GM12878 (cell line): ENCODE measurements at regions not wholly inside any gene's neighbourhood (a gene's known extent, or its start where the extent isn't known, plus 50 kb on each side); places are given as distances from the start of the nearest gene placed in this dataset.

ENCODE experiments used
- ATAC-seq: fragments of 200-7000 bp; cut with Tn5 transposase; 3 replicates; pipeline ENCODE4 v1.9.1; 2020; ENCODE audit warnings: mild to moderate bottlenecking, moderate library complexity
- BruUV-seq: library from RNA; stranded (reverse); fragments of 400-500 nt; replicated peaks from 2 replicates; lab custom pipeline; 2021; lab: Mats Ljungman, UMichigan
- CTCF ChIA-PET: fragments of 300-600 bp; sonication (Branson Sonifier 250); formaldehyde crosslinking; extraction: SDS; loops from one replicate; lab custom pipeline; 2021; ENCODE audit warnings: inconsistent platforms; lab: Yijun Ruan, JAX
- POLR2A ChIA-PET: fragments of 350-600 bp; formaldehyde crosslinking; extraction: SDS; loops from one replicate; lab custom pipeline; 2021; ENCODE audit warnings: inconsistent platforms; lab: Charles Lee
- RAD21 ChIA-PET: fragments of 300-600 bp; sonication (Branson Sonifier 250); formaldehyde crosslinking; loops from one replicate; lab custom pipeline; 2023; ENCODE audit warnings: antibody characterized with exemption; ENCODE audit not compliant: unreplicated experiment; lab: Charles Lee
- SMC1A ChIA-PET: fragments of 300-600 bp; sonication (Branson Sonifier 250); formaldehyde crosslinking; loops from one replicate; lab custom pipeline; 2023; ENCODE audit not compliant: unreplicated experiment, uncharacterized antibody; lab: Charles Lee
- DNase-seq: peaks from one replicate; pipeline ENCODE4 v3.0.0-alpha.2; 2011; ENCODE audit warnings: low read depth, low spot score
- FAIRE-seq: peaks from 3 replicates; lab custom pipeline; 2011; peaks lifted over from hg19 to GRCh38; lab: Jason Lieb, UNC
- H2AFZ ChIP-seq: 2 replicates; pipeline ENCODE4 v1.6.0; 2011; ENCODE audit warnings: low read depth, low read length, control low read depth; ENCODE audit not compliant: control insufficient read depth
- H3K27ac ChIP-seq: 2 replicates; pipeline ENCODE4 v1.5.1; 2011; ENCODE audit warnings: control low read depth; ENCODE audit not compliant: control insufficient read depth, insufficient read depth
- H3K27me3 ChIP-seq, 2 experiments: replicated peaks in 1 of 2; 2 replicates each; pipeline versions ENCODE4 v1.6.0 to v1.6.1; 2011; ENCODE audit warnings: low read length in 1 of 2; ENCODE audit not compliant: control insufficient read depth in 2 of 2, insufficient read depth in 2 of 2
- H3K36me3 ChIP-seq, 2 experiments: 2 replicates each; pipeline ENCODE4 v1.5.1; 2011; ENCODE audit warnings: low read length in 1 of 2; ENCODE audit not compliant: control insufficient read depth in 2 of 2, insufficient read depth in 2 of 2
- H3K4me1 ChIP-seq: 2 replicates; pipeline ENCODE4 v1.6.1; 2011; ENCODE audit warnings: mild to moderate bottlenecking, low read length, moderate library complexity, mixed read lengths; ENCODE audit not compliant: control insufficient read depth, insufficient read depth
- H3K4me2 ChIP-seq: 2 replicates; pipeline ENCODE4 v1.6.0; 2011; ENCODE audit warnings: control low read depth; ENCODE audit not compliant: control insufficient read depth, insufficient read depth
- H3K4me3 ChIP-seq: fragments of 200-600 bp; sonication (generic); 2 replicates; pipeline ENCODE4 v1.5.1; 2016
- H3K79me2 ChIP-seq: 2 replicates; pipeline ENCODE4 v1.6.0; 2011; ENCODE audit warnings: low read length; ENCODE audit not compliant: control insufficient read depth, insufficient read depth
- H3K9ac ChIP-seq: 2 replicates; pipeline ENCODE4 v1.8.0; 2011; ENCODE audit warnings: low read length, control low read depth, mixed read lengths; ENCODE audit not compliant: control insufficient read depth, insufficient read depth
- H3K9me3 ChIP-seq: replicated peaks from 3 replicates; pipeline ENCODE4 v1.5.1; 2011; ENCODE audit warnings: mild to moderate bottlenecking, low read length; ENCODE audit not compliant: control insufficient read depth, insufficient read depth
- H4K20me1 ChIP-seq: 2 replicates; pipeline ENCODE4 v1.6.0; 2011; ENCODE audit not compliant: control insufficient read depth, insufficient read depth
- IKZF1 ChIP-seq: fragments of 450-650 bp; conservative IDR thresholded peaks from 2 replicates; pipeline ENCODE4 v1.6.1; 2017; ENCODE audit warnings: antibody characterized with exemption, mild to moderate bottlenecking
- LARP7 ChIP-seq: fragments of 450-650 bp; IDR thresholded peaks from 2 replicates; pipeline ENCODE4 v1.6.1; 2017; ENCODE audit warnings: mild to moderate bottlenecking
- MEF2B ChIP-seq: fragments of 450-650 bp; IDR thresholded peaks from 2 replicates; pipeline ENCODE4 v1.6.1; 2018; ENCODE audit warnings: mild to moderate bottlenecking, moderate library complexity; ENCODE audit not compliant: partially characterized antibody, poor library complexity, severe bottlenecking
- MYC ChIP-seq: IDR thresholded peaks from 2 replicates; pipeline ENCODE4 v1.6.1; 2011; ENCODE audit warnings: mild to moderate bottlenecking, low read length, moderate library complexity, inconsistent platforms; ENCODE audit not compliant: insufficient read depth, insufficient replicate concordance, insufficient read length, severe bottlenecking
- NBN ChIP-seq: fragments of 450-650 bp; IDR thresholded peaks from 2 replicates; pipeline ENCODE4 v1.6.1; 2016
- NR2C2 ChIP-seq: IDR thresholded peaks from 2 replicates; pipeline ENCODE4 v1.6.1; 2011; ENCODE audit warnings: borderline replicate concordance, low read depth; ENCODE audit not compliant: control insufficient read depth, insufficient read length
- TARDBP ChIP-seq: IDR thresholded peaks from 2 replicates; pipeline ENCODE4 v1.6.1; 2016; ENCODE audit warnings: borderline replicate concordance
- WGBS: methylation state at CpG from one replicate; pipeline ENCODE4 v1.1.6; 2016; ENCODE audit warnings: low lambda C conversion rate; ENCODE audit not compliant: insufficient replicate concordance, insufficient coverage; ENCODE audit errors: missing lambda C conversion rate; 5-methylcytosine and 5-hydroxymethylcytosine counted together
- in situ Hi-C: fragments of 300-500 bp; cut with MboI; formaldehyde crosslinking; loops from 9 replicates; pipeline ENCODE4 v1.14.3; 2018; ENCODE audit warnings: mixed read lengths
- intact Hi-C: fragments of 100-400 bp; cut with micrococcal nuclease; formaldehyde crosslinking; loops from one replicate; pipeline ENCODE4 v1.14.2; 2022; ENCODE audit not compliant: unreplicated experiment

DNA sequence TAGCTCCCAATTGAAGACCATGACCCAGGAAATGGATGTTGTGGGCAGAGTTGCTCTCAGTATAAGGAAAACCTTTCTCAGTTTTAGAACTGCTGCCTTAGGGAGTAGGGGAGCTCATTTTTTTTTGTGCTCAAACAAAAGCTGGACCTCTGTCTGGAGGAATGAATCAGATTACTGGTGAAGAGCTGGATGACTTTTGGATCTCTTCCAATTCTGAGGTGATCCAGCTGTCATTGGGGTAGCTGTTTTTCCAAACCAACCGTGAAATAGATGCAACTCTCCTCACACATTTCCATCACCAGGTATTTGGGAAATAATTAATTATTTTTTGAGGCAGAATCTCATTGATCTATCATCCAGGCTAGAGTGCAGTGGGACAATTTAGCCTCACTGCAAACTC, 251.3 kb upstream of the PLET1 start (continued):
- TF ChIP-seq MEF2B: no peak
- no peak for TF ChIP-seq TARDBP
- TF ChIP-seq, all 136 proteins: peak for 0

DNA sequence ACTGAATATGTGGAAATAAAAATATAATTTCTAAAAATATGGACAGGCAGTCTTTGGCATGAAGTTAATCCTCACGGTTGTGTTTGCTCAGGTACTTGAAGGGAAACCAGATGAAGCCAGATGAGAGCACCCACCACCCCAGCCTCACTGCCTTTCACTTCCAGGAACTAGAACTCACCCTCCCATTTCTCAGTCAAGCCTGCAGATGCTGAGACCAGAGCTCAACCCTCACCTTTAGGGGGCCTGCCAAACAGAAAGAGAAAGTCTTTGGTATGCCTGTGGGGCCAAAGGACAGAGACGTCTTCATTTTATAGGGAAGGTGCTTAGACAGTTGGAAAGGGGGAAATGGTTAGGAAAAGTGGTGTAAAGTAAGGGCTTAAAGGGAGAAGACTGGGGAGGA, 252.8 kb upstream of the PLET1 start:
- TF ChIP-seq MYC (no peak), LARP7 (no peak), IKZF1 (no peak), NBN (no peak), NR2C2 (no peak)
- H3K4me2 ChIP-seq: no peak overlapping the region
- intact Hi-C loops: no loop called here

More for the DNA sequence above, 252.8 kb upstream of the PLET1 start:
- Histone ChIP-seq H3K27me3 (peaks cover 0 to 2% of the 10 kb centered on the region in 2 experiments; a peak in 1 of 4 replicates), H3K4me1 (peaks cover 3% of the 10 kb centered on the region; the same call in 1 of the 2 replicates), H3K9ac (no peak overlapping the region), H3K27ac (no peak overlapping the region), H3K4me3 (no peak overlapping the region), H4K20me1 (no peaks in the 10 kb centered on the region), H3K36me3 (no peaks in the 10 kb centered on the region), H3K9me3 (no peaks in the 10 kb centered on the region), H2AFZ (no peak overlapping the region; the same call in 1 of the 2 replicates), H3K79me2 (no peaks in the 10 kb centered on the region)
- WGBS: 3% methylated on average over 2 of the region's 2 CpGs
- ChIA-PET SMC1A (no interaction called here), RAD21 (no interaction called here), CTCF (no interaction called here), POLR2A (interaction anchor here (0.5 kb wide), 1 partner anchor 1685 kb away, joined by 4 read pairs; no protein-coding TSS in a partner anchor)
- no peak for ATAC-seq
- in situ Hi-C loops: no loop called here
- BruUV-seq: no TSS peak
- no peak for DNase-seq
- no peak for FAIRE-seq
